ENCODE measurements at regions not wholly inside any gene's neighbourhood (a gene's known extent, or its start where the extent isn't known, plus 50 kb on each side); places are given as distances from the start of the nearest gene placed in this dataset.

DNA sequence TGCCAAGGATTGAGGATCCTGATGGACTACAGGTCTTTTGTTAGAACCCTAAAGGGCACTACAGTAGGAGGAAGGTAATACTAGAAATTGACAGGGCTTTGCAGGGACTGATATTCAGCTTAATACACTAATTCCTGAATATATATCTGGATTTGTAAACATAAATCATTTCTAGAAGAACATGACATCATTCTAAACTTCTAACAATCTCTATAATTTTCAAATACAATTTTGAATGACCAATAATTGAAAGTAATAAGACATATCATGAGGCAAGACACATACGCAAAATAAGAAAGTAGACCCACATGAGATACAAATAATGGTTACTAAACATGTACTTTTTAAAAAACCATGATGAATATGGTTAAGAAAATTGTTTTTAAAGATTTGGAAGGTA is 52.4 kb upstream of the LRRC8B start:
- DNase-seq (ENCODE audit: low read depth), result no peak
- H3K4me3 ChIP-seq (ENCODE audit: control insufficient read depth, low read depth, low read length), result no peak overlapping the region
- TF ChIP-seq, protein P1, sequence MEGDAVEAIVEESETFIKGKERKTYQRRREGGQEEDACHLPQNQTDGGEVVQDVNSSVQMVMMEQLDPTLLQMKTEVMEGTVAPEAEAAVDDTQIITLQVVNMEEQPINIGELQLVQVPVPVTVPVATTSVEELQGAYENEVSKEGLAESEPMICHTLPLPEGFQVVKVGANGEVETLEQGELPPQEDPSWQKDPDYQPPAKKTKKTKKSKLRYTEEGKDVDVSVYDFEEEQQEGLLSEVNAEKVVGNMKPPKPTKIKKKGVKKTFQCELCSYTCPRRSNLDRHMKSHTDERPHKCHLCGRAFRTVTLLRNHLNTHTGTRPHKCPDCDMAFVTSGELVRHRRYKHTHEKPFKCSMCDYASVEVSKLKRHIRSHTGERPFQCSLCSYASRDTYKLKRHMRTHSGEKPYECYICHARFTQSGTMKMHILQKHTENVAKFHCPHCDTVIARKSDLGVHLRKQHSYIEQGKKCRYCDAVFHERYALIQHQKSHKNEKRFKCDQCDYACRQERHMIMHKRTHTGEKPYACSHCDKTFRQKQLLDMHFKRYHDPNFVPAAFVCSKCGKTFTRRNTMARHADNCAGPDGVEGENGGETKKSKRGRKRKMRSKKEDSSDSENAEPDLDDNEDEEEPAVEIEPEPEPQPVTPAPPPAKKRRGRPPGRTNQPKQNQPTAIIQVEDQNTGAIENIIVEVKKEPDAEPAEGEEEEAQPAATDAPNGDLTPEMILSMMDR (conservative IDR thresholded peaks at IDR 0.05; ENCODE audit: control insufficient read depth, insufficient read depth, low read depth, low read length), result no peak

DNA sequence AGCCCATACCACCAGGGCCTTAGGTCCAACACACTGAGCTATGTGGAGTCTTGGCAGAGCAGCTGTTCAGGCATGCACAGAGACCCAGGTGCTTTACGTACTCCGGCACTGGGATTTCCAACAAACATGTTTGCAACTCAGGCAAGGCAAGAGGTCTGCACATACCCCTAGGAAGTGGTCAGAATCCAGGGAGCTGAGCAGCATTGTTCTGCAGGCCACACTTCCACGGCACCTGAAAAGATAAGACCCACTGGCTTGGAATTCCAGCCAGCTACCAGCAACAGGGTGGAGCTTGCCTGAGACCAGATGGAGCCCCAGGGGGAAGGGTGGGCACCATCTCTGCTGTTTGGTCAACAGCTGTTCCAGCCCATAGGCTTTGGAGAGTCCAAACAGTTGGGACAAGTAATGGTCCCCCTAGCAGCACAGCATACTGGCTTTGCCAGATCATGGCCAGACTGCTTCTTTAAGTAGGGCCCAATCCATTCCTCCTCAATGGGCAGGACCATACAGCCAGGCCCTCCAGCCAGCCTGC is 51.7 kb upstream of the LRRC8B start:
- DNase-seq (ENCODE audit: low read depth), result no peak
- TF ChIP-seq, protein P1 (conservative IDR thresholded peaks at IDR 0.05; ENCODE audit: control insufficient read depth, insufficient read depth, low read depth, low read length), result no peak
- no peak overlapping the region for H3K4me3 ChIP-seq (ENCODE audit: control insufficient read depth, low read depth, low read length)

All from fibroblast of mammary gland (primary cell).